GM12892 (cell line): ENCODE measurements at regions not wholly inside any gene's neighbourhood (a gene's known extent, or its start where the extent isn't known, plus 50 kb on each side); places are given as distances from the start of the nearest gene placed in this dataset.

Source experiments
- POLR2A ChIP-seq: IDR thresholded peaks from 2 replicates; pipeline ENCODE4 v1.6.1; 2011; ENCODE audit warnings: low read depth, low read length, control low read depth
- POLR2AphosphoS5 ChIP-seq: IDR thresholded peaks from 2 replicates; pipeline ENCODE4 v1.6.1; 2011; ENCODE audit warnings: low read depth, low read length, control low read depth
- TAF1 ChIP-seq: IDR thresholded peaks from 2 replicates; pipeline ENCODE4 v1.6.1; 2011; ENCODE audit warnings: low read depth, mild to moderate bottlenecking, control low read depth, low read length, borderline replicate concordance

DNA sequence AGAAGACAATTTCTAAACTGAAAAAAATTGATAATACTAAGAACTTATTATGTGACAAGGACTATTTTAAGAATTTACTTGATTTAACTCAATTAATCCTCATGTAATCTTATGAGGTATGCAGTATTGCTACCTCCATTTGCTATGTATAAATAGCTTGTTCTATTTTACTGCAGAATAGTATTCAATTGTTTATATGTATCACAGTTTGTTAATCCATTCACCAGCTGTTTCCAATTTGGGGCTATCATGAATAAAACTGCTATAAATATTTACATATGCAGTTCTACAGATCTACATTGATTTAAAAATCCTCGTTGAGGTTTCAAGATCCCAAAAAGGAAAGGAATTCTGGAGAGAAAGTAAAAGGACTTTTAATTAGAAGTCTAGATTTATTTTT is 54.8 kb upstream of the DOCK10 start:
- no peak for TF ChIP-seq POLR2A
- no peak for TF ChIP-seq TAF1
- no peak for TF ChIP-seq POLR2AphosphoS5
